MM.1S (cell line): ENCODE measurements at regions not wholly inside any gene's neighbourhood (a gene's known extent, or its start where the extent isn't known, plus 50 kb on each side); places are given as distances from the start of the nearest gene placed in this dataset.

Experiments used
- EZH2phosphoT487 ChIP-seq: fragments of 300-600 bp; sonication (generic); IDR thresholded peaks from 2 replicates; pipeline ENCODE4 v1.6.1; 2018; ENCODE audit warnings: antibody characterized with exemption, low read length
- TF ChIP-seq, protein P1 (sequence below): fragments of 300-600 bp; sonication (generic); IDR thresholded peaks from 2 replicates; pipeline ENCODE4 v1.5.1; 2016; ENCODE audit warnings: antibody characterized with exemption, low read length, mixed read lengths

DNA sequence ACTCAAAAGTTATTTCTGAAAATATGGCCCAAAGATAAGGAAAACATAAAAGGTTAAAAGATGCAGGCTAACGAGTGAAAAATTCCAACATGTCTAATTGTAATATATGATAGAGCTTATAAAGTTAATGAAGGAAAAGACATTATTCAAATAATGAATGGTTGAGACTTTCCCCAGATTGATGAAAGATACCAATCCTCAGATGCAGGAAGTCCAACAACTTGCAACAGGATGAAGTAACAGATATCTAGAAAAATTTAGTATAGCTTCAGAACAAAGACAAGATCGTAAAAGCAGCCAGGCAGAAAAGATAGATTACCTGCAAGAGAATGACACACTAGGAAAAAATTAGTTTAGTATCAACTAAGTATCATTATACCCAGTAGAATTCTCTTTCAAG, 546.4 kb upstream of the PPP2R3A start:
- TF ChIP-seq, protein P1, sequence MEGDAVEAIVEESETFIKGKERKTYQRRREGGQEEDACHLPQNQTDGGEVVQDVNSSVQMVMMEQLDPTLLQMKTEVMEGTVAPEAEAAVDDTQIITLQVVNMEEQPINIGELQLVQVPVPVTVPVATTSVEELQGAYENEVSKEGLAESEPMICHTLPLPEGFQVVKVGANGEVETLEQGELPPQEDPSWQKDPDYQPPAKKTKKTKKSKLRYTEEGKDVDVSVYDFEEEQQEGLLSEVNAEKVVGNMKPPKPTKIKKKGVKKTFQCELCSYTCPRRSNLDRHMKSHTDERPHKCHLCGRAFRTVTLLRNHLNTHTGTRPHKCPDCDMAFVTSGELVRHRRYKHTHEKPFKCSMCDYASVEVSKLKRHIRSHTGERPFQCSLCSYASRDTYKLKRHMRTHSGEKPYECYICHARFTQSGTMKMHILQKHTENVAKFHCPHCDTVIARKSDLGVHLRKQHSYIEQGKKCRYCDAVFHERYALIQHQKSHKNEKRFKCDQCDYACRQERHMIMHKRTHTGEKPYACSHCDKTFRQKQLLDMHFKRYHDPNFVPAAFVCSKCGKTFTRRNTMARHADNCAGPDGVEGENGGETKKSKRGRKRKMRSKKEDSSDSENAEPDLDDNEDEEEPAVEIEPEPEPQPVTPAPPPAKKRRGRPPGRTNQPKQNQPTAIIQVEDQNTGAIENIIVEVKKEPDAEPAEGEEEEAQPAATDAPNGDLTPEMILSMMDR = no peak
- TF ChIP-seq EZH2phosphoT487 = no peak
